Fibroblast of skin of left quadriceps (primary cell): ENCODE measurements at regions not wholly inside any gene's neighbourhood (a gene's known extent, or its start where the extent isn't known, plus 50 kb on each side); places are given as distances from the start of the nearest gene placed in this dataset.

Source experiments
- DNase-seq, 2 experiments: peaks; one replicate each; pipeline ENCODE4 v3.0.0-alpha.2; 2013; ENCODE audit warnings: low read depth in 2 of 2

- no peak for DNase-seq
These were observed 1010.3 kb downstream of the NAALADL2 start for GRCh38 chr3:175869404-175869803.

GRCh38 chr3:175868626-175869025 lies 1009.5 kb downstream of the NAALADL2 start:
- no peak for DNase-seq

- DNase-seq, result no peak
These were observed 1006.6 kb downstream of the NAALADL2 start for GRCh38 chr3:175865724-175866123.

- no peak for DNase-seq
These were observed 1002.8 kb downstream of the NAALADL2 start for GRCh38 chr3:175861916-175862315.
